Activated CD4-positive, alpha-beta T cell treated with anti-CD3 and anti-CD28 coated beads for 36 hours (primary cell): ENCODE measurements at regions not wholly inside any gene's neighbourhood (a gene's known extent, or its start where the extent isn't known, plus 50 kb on each side); places are given as distances from the start of the nearest gene placed in this dataset.

Source experiments
- ATAC-seq: fragments of 200-7000 bp; cut with Tn5 transposase; one replicate; pipeline ENCODE4 v1.10.0; 2021; ENCODE audit warnings: mild to moderate bottlenecking, moderate library complexity
- CTCF ChIA-PET: fragments of 350-600 bp; sonication (Branson Sonifier 250); formaldehyde crosslinking; loops from one replicate; lab custom pipeline; 2021; ENCODE audit warnings: antibody characterized with exemption; lab: Charles Lee
- POLR2A ChIA-PET: fragments of 350-600 bp; sonication (Branson Sonifier 250); formaldehyde crosslinking; loops from one replicate; lab custom pipeline; 2021; ENCODE audit warnings: antibody characterized with exemption, inconsistent platforms; lab: Charles Lee
- DNase-seq: peaks from one replicate; pipeline ENCODE4 v3.0.0-alpha.2; 2020
- H3K27ac Mint-ChIP-seq: one replicate; pipeline ENCODE4 v1.8.0; 2021; ENCODE audit warnings: mixed read lengths
- H3K27me3 Mint-ChIP-seq: one replicate; pipeline ENCODE4 v1.8.0; 2021; ENCODE audit warnings: mixed read lengths
- H3K36me3 Mint-ChIP-seq: one replicate; pipeline ENCODE4 v1.8.0; 2021; ENCODE audit warnings: low read depth, mixed read lengths
- H3K4me1 Mint-ChIP-seq: one replicate; pipeline ENCODE4 v1.8.0; 2021; ENCODE audit warnings: mixed read lengths
- H3K4me3 Mint-ChIP-seq: one replicate; pipeline ENCODE4 v1.8.0; 2021; ENCODE audit warnings: mild to moderate bottlenecking, moderate library complexity, mixed read lengths
- H3K9me3 Mint-ChIP-seq: one replicate; pipeline ENCODE4 v1.8.0; 2021; ENCODE audit warnings: low read depth, mixed read lengths
- intact Hi-C, 2 experiments: fragments of 100-400 bp; cut with DNase I in 1 of 2; cut with micrococcal nuclease in 1 of 2; formaldehyde crosslinking; loops; one replicate each; pipeline versions ENCODE4 v1.14.2 to v1.15.1; 2022 to 2024; cut with DNase I, micrococcal nuclease

GRCh38 chr16:80171746-80172145, 369.0 kb upstream of the DYNLRB2 start:
- Mint-ChIP-seq H3K4me3 (no peak overlapping the region), H3K36me3 (no peaks in the 10 kb centered on the region), H3K27me3 (peaks cover 9% of the 10 kb centered on the region), H3K4me1 (no peaks in the 10 kb centered on the region), H3K27ac (no peak overlapping the region), H3K9me3 (no peaks in the 10 kb centered on the region)
- CTCF ChIA-PET = no interaction called here
- no peak for ATAC-seq
- DNase-seq = no peak
- POLR2A ChIA-PET = no interaction called here
- intact Hi-C loops = no loop called here

DNA sequence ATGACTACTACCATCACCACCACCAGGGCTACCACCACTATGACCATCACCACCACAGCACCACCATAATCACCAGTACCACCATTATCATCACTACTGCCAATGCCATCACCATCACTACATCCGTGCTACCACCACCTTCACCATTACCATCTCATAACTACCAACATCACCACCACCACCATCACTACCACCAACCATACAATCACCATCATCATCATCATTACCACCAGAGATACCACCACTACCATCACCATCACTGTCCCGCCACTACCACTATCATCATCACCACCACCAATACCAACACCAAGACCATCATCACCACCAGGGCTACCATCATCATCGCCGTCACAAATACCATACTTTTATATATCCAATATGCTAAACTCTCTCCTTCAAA, 369.6 kb upstream of the DYNLRB2 start:
- ChIA-PET CTCF (no interaction called here), POLR2A (no interaction called here)
- Mint-ChIP-seq H3K27ac (no peak overlapping the region), H3K9me3 (no peaks in the 10 kb centered on the region), H3K27me3 (peaks cover 7% of the 10 kb centered on the region), H3K36me3 (no peaks in the 10 kb centered on the region), H3K4me1 (no peaks in the 10 kb centered on the region), H3K4me3 (no peak overlapping the region)
- intact Hi-C loops = no loop called here
- DNase-seq (no peak), ATAC-seq (no peak)

DNA sequence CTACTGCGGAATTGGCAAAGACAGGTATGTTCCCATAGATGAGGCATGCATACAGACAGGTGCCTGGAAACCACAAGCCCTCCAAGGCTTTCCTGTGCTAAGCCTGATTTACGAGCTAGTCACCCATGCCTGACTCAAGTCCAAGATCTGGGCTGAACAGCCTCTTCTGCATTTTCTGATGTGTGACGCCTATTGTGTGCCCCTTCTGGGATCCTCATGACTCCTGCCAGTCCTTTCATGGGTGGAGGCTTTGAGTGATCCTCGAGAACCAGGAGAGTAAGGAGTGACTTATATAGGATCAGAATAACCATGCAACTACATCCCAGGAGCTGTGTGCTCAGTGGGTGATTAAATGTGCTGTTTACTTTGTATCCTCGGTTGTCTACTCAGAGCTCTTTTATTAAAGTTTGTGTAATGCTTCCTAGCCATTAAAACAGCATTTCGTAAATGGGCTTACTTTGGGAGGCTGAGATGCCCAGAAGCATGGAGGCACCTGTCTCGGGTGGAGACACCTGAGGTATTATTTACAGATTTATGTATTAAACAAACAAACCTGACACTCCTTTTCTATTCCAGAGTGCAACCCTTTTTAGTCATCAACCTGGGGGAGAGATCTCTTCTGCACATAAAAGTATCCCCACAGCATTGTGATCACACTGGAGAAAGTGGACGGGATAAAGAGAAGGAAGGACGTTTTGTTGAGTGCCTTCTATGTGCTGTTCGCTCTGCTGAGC, 373.0 kb upstream of the DYNLRB2 start:
- intact Hi-C loops = no loop called here
- ATAC-seq = no peak
- DNase-seq = no peak
- no peak overlapping the region for H3K27ac Mint-ChIP-seq
- no peaks in the 10 kb centered on the region for H3K4me1 Mint-ChIP-seq
- H3K27me3 Mint-ChIP-seq = peaks cover 7% of the 10 kb centered on the region
- ChIA-PET POLR2A (no interaction called here), CTCF (interaction anchor here (0.8 kb wide), 1 partner anchor 1558 kb away, joined by 3 read pairs; no protein-coding TSS in a partner anchor)
- H3K36me3 Mint-ChIP-seq = no peaks in the 10 kb centered on the region
- no peak overlapping the region for H3K4me3 Mint-ChIP-seq
- no peaks in the 10 kb centered on the region for H3K9me3 Mint-ChIP-seq

DNA sequence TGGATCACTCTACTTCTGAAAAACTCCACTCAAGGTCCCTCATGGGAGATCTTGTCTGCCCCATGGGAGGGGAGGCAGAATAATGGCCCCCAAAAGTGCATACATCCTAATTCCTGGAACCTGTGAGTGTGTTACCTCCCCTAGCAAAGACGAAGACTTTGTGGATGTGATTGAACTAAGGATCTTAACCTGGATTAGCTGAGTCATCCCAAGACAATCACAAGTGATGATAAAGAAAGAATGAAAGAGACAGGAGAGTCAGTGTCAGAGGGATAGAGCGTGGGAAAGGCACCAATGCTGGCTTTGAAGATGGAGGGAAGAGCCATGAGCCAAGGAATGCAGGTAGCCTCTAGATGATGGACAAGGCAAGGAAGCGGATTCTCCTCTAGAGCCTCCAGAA, 374.7 kb upstream of the DYNLRB2 start:
- ATAC-seq (no peak), DNase-seq (no peak)
- Mint-ChIP-seq H3K4me1 (no peaks in the 10 kb centered on the region), H3K4me3 (no peak overlapping the region), H3K27me3 (peaks cover 7% of the 10 kb centered on the region), H3K36me3 (no peaks in the 10 kb centered on the region), H3K9me3 (no peaks in the 10 kb centered on the region), H3K27ac (no peak overlapping the region)
- POLR2A ChIA-PET = no interaction called here
- intact Hi-C loops = no loop called here
- CTCF ChIA-PET = no interaction called here

DNA sequence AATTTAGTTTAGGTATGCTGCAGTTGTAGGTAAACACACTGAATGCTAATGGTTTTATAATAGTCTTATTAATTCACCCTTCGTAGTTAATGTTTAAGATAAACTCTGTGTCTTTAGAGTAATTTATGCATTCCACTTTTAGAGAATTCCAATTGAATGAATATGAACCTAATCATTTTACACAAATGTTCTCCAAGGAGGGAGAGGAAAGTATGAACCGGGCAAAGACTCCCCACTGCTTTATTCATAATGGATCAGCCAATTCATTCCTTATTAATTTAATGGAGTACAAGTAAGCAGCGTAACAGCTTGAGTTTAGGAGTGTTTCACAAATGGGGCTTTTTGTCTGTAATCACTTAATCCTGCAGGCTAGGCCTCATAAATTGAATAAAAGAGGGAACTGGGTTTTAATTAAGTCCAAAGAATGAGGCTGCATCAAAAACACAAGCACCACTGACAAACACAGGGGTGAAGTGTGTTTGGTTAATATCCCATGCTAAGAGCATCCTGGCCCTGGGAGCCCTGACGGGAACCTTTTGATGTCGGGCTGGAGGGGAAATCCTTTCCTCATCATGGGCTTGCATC, 375.7 kb upstream of the DYNLRB2 start:
- H3K36me3 Mint-ChIP-seq = no peaks in the 10 kb centered on the region
- H3K4me1 Mint-ChIP-seq = no peaks in the 10 kb centered on the region
- intact Hi-C loops = no loop called here
- ATAC-seq (no peak), DNase-seq (no peak)
- H3K4me3 Mint-ChIP-seq = no peak overlapping the region
- POLR2A ChIA-PET = no interaction called here
- peaks cover 9% of the 10 kb centered on the region for H3K27me3 Mint-ChIP-seq
- H3K9me3 Mint-ChIP-seq = no peaks in the 10 kb centered on the region
- CTCF ChIA-PET = no interaction called here
- no peak overlapping the region for H3K27ac Mint-ChIP-seq

GRCh38 chr16:80163339-80163738, 377.5 kb upstream of the DYNLRB2 start:
- Mint-ChIP-seq H3K27me3 (peaks cover 7% of the 10 kb centered on the region), H3K27ac (no peak overlapping the region), H3K9me3 (no peaks in the 10 kb centered on the region), H3K4me1 (no peaks in the 10 kb centered on the region), H3K36me3 (no peaks in the 10 kb centered on the region), H3K4me3 (no peak overlapping the region)
- no peak for DNase-seq
- ATAC-seq = no peak
- intact Hi-C loops = no loop called here
- ChIA-PET POLR2A (no interaction called here), CTCF (interaction anchor here (0.7 kb wide), 1 partner anchor 134 kb away, joined by 3 read pairs; no protein-coding TSS in a partner anchor)

GRCh38 chr16:80161799-80162739, 378.7 kb upstream of the DYNLRB2 start:
- no peaks in the 10 kb centered on the region for H3K36me3 Mint-ChIP-seq
- no peaks in the 10 kb centered on the region for H3K9me3 Mint-ChIP-seq
- ChIA-PET CTCF (interaction anchor here (0.5 to 0.6 kb wide), 2 partner anchors 37 to 87 kb away, joined by 3 read pairs; no protein-coding TSS in a partner anchor), POLR2A (no interaction called here)
- peaks cover 7% of the 10 kb centered on the region for H3K27me3 Mint-ChIP-seq
- intact Hi-C loops = no loop called here
- H3K27ac Mint-ChIP-seq = no peak overlapping the region
- no peaks in the 10 kb centered on the region for H3K4me1 Mint-ChIP-seq
- ATAC-seq = no peak
- H3K4me3 Mint-ChIP-seq = no peak overlapping the region
- no peak for DNase-seq

GRCh38 chr16:80158766-80159165, 382.0 kb upstream of the DYNLRB2 start:
- H3K27ac Mint-ChIP-seq = no peak overlapping the region
- POLR2A ChIA-PET = no interaction called here
- no peak for DNase-seq
- intact Hi-C loops = no loop called here
- H3K9me3 Mint-ChIP-seq = no peaks in the 10 kb centered on the region
- CTCF ChIA-PET = no interaction called here
- no peaks in the 10 kb centered on the region for H3K36me3 Mint-ChIP-seq
- no peak for ATAC-seq
- H3K27me3 Mint-ChIP-seq = peaks cover 4% of the 10 kb centered on the region
- H3K4me3 Mint-ChIP-seq = no peak overlapping the region
- H3K4me1 Mint-ChIP-seq = no peaks in the 10 kb centered on the region

GRCh38 chr16:80151722-80152111, 389.1 kb upstream of the DYNLRB2 start:
- no peak overlapping the region for H3K4me3 Mint-ChIP-seq
- ChIA-PET CTCF (interaction anchor here (0.6 kb wide), 1 partner anchor 18 kb away, joined by 3 read pairs; no protein-coding TSS in a partner anchor), POLR2A (interaction anchor here (0.7 kb wide), 1 partner anchor 832 kb away, joined by 3 read pairs; no protein-coding TSS in a partner anchor)
- no peak for ATAC-seq
- no peaks in the 10 kb centered on the region for H3K9me3 Mint-ChIP-seq
- no peaks in the 10 kb centered on the region for H3K4me1 Mint-ChIP-seq
- intact Hi-C loops = no loop called here
- no peak overlapping the region for H3K27ac Mint-ChIP-seq
- peaks cover 11% of the 10 kb centered on the region for H3K27me3 Mint-ChIP-seq
- no peak for DNase-seq
- H3K36me3 Mint-ChIP-seq = no peaks in the 10 kb centered on the region

- Mint-ChIP-seq H3K36me3 (no peaks in the 10 kb centered on the region), H3K4me3 (no peak overlapping the region), H3K27ac (no peak overlapping the region), H3K9me3 (no peaks in the 10 kb centered on the region), H3K27me3 (peaks cover 11% of the 10 kb centered on the region), H3K4me1 (no peaks in the 10 kb centered on the region)
- ChIA-PET POLR2A (no interaction called here), CTCF (interaction anchor here (0.6 kb wide), 1 partner anchor 19 kb away, joined by 3 read pairs; no protein-coding TSS in a partner anchor)
- intact Hi-C loops = no loop called here
- DNase-seq (no peak), ATAC-seq (no peak)
Measured at GRCh38 chr16:80150978-80151721, 389.6 kb upstream of the DYNLRB2 start.

DNA sequence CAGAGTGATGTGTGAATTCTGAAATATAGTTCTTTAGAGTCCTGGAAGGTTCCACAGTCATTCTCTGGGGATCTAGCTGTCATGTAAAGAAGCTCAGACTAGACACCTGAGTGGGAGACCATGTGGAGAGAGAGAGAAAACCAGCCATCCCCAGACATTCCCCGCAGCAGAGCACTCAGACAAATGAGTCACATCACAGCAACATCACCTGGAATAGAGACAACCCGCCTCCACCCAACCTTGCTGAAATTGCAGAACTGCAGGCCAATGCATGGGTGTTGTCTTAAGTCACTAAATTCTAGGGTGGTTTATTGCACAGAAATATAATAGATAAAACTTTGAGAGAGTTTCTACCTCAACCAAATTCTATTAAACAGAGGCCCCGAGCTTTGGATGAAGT, 392.0 kb upstream of the DYNLRB2 start:
- Mint-ChIP-seq H3K27me3 (peaks cover 14% of the 10 kb centered on the region), H3K27ac (no peak overlapping the region), H3K4me1 (no peaks in the 10 kb centered on the region), H3K9me3 (no peaks in the 10 kb centered on the region), H3K36me3 (no peaks in the 10 kb centered on the region), H3K4me3 (no peak overlapping the region)
- no peak for ATAC-seq
- intact Hi-C loops = no loop called here
- ChIA-PET CTCF (no interaction called here), POLR2A (interaction anchor here (0.6 kb wide), 1 partner anchor 73 kb away, joined by 3 read pairs; no protein-coding TSS in a partner anchor)
- DNase-seq = no peak
